HepG2 (cell line): ENCODE measurements at regions not wholly inside any gene's neighbourhood (a gene's known extent, or its start where the extent isn't known, plus 50 kb on each side); places are given as distances from the start of the nearest gene placed in this dataset.

Source experiments
- ATAC-seq: fragments of 200-7000 bp; cut with Tn5 transposase; 3 replicates; pipeline ENCODE4 v1.9.1; 2020; ENCODE audit warnings: mild to moderate bottlenecking, moderate library complexity
- BruUV-seq: library from RNA; stranded (reverse); fragments of 400-500 nt; replicated peaks from 2 replicates; lab custom pipeline; 2021; lab: Mats Ljungman, UMichigan
- CTCF ChIA-PET: fragments of 300-600 bp; formaldehyde crosslinking; extraction: SDS; loops from one replicate; lab custom pipeline; 2021; ENCODE audit warnings: low total read pairs, inconsistent platforms, low intra/inter-chr PET ratio; lab: Yijun Ruan, JAX
- POLR2A ChIA-PET: fragments of 350-600 bp; sonication (Branson Sonifier 250); formaldehyde crosslinking; loops from one replicate; lab custom pipeline; 2020; ENCODE audit warnings: antibody characterized with exemption, inconsistent platforms; lab: Yijun Ruan, JAX
- DNase-seq: peaks from one replicate; pipeline ENCODE4 v3.0.0-alpha.2; 2015; ENCODE audit warnings: low spot score
- FAIRE-seq: peaks from 3 replicates; lab custom pipeline; 2011; peaks lifted over from hg19 to GRCh38; lab: Jason Lieb, UNC
- H2AFZ ChIP-seq: one replicate; pipeline ENCODE4 v1.6.1; 2011; ENCODE audit warnings: low read length, inconsistent platforms
- H3K27ac ChIP-seq: fragments of 300-600 bp; 3 replicates; pipeline ENCODE4 v1.8.0; 2011; ENCODE audit warnings: mixed run types, mild to moderate bottlenecking, mixed read lengths, low read length, inconsistent platforms; ENCODE audit not compliant: insufficient read depth; ENCODE audit errors: extremely low read length
- H3K27me3 ChIP-seq, 2 experiments: fragments of 200-600 bp in 1 of 2; 2 replicates in 1 of 2; 3 replicates in 1 of 2; pipeline versions ENCODE4 v1.6.0 to v1.8.0; 2011; ENCODE audit warnings: low read length in 2 of 2, mild to moderate bottlenecking in 2 of 2, moderate library complexity in 2 of 2, inconsistent platforms in 1 of 2; ENCODE audit not compliant: insufficient read depth in 2 of 2, control insufficient read depth in 1 of 2
- H3K36me3 ChIP-seq, 2 experiments: fragments of 200-600 bp in 1 of 2; replicated peaks in 1 of 2; 2 replicates in 1 of 2; 3 replicates in 1 of 2; pipeline versions ENCODE4 v1.5.1 to v1.8.0; 2011; ENCODE audit warnings: low read length in 2 of 2, inconsistent platforms in 1 of 2; ENCODE audit not compliant: insufficient read depth in 2 of 2, control insufficient read depth in 1 of 2
- H3K4me1 ChIP-seq: 2 replicates; pipeline ENCODE4 v1.5.1; 2012; ENCODE audit warnings: low read length, inconsistent platforms; ENCODE audit not compliant: insufficient read depth
- H3K4me2 ChIP-seq: 2 replicates; pipeline ENCODE4 v1.6.0; 2011; ENCODE audit warnings: low read depth, low read length, inconsistent platforms
- H3K4me3 ChIP-seq, 3 experiments: fragments of 200-600 bp in 1 of 3; sonication (generic), shearing (Covaris generic) in 1 of 3; replicated peaks in 1 of 3; 2 replicates each; pipeline ENCODE4 v1.5.1; 2011 to 2016; ENCODE audit warnings: low read length in 3 of 3, inconsistent platforms in 2 of 3, low read depth in 2 of 3, mild to moderate bottlenecking in 2 of 3, control low read depth in 1 of 3, mixed read lengths in 1 of 3; ENCODE audit not compliant: insufficient read depth in 1 of 3
- H3K79me2 ChIP-seq: one replicate; pipeline ENCODE4 v1.6.1; 2011; ENCODE audit warnings: low read length, inconsistent platforms; ENCODE audit not compliant: insufficient read depth
- H3K9ac ChIP-seq: 2 replicates; pipeline ENCODE4 v1.6.0; 2011; ENCODE audit warnings: mild to moderate bottlenecking, low read depth, low read length, inconsistent platforms; ENCODE audit not compliant: insufficient read depth
- H3K9me3 ChIP-seq: 2 replicates; pipeline ENCODE4 v1.5.1; 2012; ENCODE audit warnings: mild to moderate bottlenecking, low read length
- H4K20me1 ChIP-seq: 2 replicates; pipeline ENCODE4 v1.6.0; 2011; ENCODE audit warnings: inconsistent platforms, mild to moderate bottlenecking, low read length, moderate library complexity; ENCODE audit not compliant: insufficient read depth
- ARNTL ChIP-seq: sonication (generic); formaldehyde crosslinking; IDR thresholded peaks from 2 replicates; pipeline ENCODE4 v1.4.0; 2020; ENCODE audit warnings: mild to moderate bottlenecking, missing genetic modification reagents
- ATAD3A ChIP-seq: sonication (generic); formaldehyde crosslinking; IDR thresholded peaks from 2 replicates; pipeline ENCODE4 v1.4.0; 2020; ENCODE audit warnings: missing genetic modification reagents
- CHD4 ChIP-seq: fragments of 200-600 bp; sonication (generic); IDR thresholded peaks from 2 replicates; pipeline ENCODE4 v1.7.0; 2017; ENCODE audit warnings: mild to moderate bottlenecking, low read length, borderline replicate concordance
- GABPB1 ChIP-seq: IDR thresholded peaks from 2 replicates; pipeline ENCODE4 v1.6.1; 2016; ENCODE audit warnings: mild to moderate bottlenecking, missing genetic modification reagents, moderate library complexity, missing compliant biosample characterization
- HDAC2 ChIP-seq: sonication (generic); formaldehyde crosslinking; IDR thresholded peaks from 2 replicates; pipeline ENCODE4 v1.4.0; 2020; ENCODE audit warnings: missing genetic modification reagents
- JUND ChIP-seq: sonication (generic); formaldehyde crosslinking; IDR thresholded peaks from 2 replicates; pipeline ENCODE4 v1.8.0; 2022; ENCODE audit warnings: mild to moderate bottlenecking, missing genetic modification reagents
- KLF11 ChIP-seq: IDR thresholded peaks from 2 replicates; pipeline ENCODE4 v1.6.1; 2016; ENCODE audit warnings: missing compliant biosample characterization
- POLR2AphosphoS5 ChIP-seq: IDR thresholded peaks from 2 replicates; pipeline ENCODE4 v1.6.1; 2012; ENCODE audit warnings: low read depth, low read length
- POLR2G ChIP-seq: fragments of 200-400 bp; formaldehyde crosslinking; IDR thresholded peaks from 2 replicates; pipeline ENCODE4 v1.6.1; 2018; ENCODE audit warnings: mild to moderate bottlenecking, low read depth, low read length, moderate library complexity
- RBFOX2 ChIP-seq: fragments of 200-400 bp; formaldehyde crosslinking; IDR thresholded peaks from 2 replicates; pipeline ENCODE4 v1.6.1; 2017; ENCODE audit warnings: low read depth, mild to moderate bottlenecking, low read length
- ZNF292 ChIP-seq: sonication (generic); formaldehyde crosslinking; IDR thresholded peaks from 2 replicates; pipeline ENCODE4 v1.8.1; 2022; ENCODE audit warnings: mild to moderate bottlenecking, low read depth, missing genetic modification reagents, borderline replicate concordance
- ZNF619 ChIP-seq: sonication (generic); formaldehyde crosslinking; IDR thresholded peaks from 2 replicates; pipeline ENCODE4 v1.4.0; 2020; ENCODE audit warnings: mild to moderate bottlenecking, missing genetic modification reagents
- WGBS: methylation state at CpG from one replicate; pipeline ENCODE4 v1.1.6; 2017; ENCODE audit warnings: low lambda C conversion rate; 5-methylcytosine and 5-hydroxymethylcytosine counted together
- in situ Hi-C: cut with HindIII; loops from 2 replicates; pipeline ENCODE4 v1.10.0; 2017; ENCODE audit warnings: low pct_unique_long_range_greater_than_20kb; ENCODE audit not compliant: extremely low pct_ligation_motif_present
- intact Hi-C: fragments of 100-400 bp; cut with micrococcal nuclease; formaldehyde crosslinking; loops from one replicate; pipeline ENCODE4 v1.10.0; 2022; ENCODE audit not compliant: unreplicated experiment
- TF ChIP-seq, protein P1 (sequence below): sonication (generic); formaldehyde crosslinking; IDR thresholded peaks from 2 replicates; pipeline ENCODE4 v1.4.0; 2020; ENCODE audit warnings: mild to moderate bottlenecking, missing genetic modification reagents
- TF ChIP-seq, protein P2 (sequence below): sonication (generic); formaldehyde crosslinking; IDR thresholded peaks from 2 replicates; pipeline ENCODE4 v1.4.0; 2020; ENCODE audit warnings: missing genetic modification reagents, borderline replicate concordance
- TF ChIP-seq, protein P3 (sequence below): sonication (generic); formaldehyde crosslinking; IDR thresholded peaks from 2 replicates; pipeline ENCODE4 v1.5.0; 2020; ENCODE audit warnings: mild to moderate bottlenecking, low read depth, missing genetic modification reagents, borderline replicate concordance
- TF ChIP-seq, protein P4 (sequence below): sonication (generic); formaldehyde crosslinking; conservative IDR thresholded peaks from 2 replicates; pipeline ENCODE4 v1.4.0; 2020; ENCODE audit warnings: missing genetic modification reagents

DNA sequence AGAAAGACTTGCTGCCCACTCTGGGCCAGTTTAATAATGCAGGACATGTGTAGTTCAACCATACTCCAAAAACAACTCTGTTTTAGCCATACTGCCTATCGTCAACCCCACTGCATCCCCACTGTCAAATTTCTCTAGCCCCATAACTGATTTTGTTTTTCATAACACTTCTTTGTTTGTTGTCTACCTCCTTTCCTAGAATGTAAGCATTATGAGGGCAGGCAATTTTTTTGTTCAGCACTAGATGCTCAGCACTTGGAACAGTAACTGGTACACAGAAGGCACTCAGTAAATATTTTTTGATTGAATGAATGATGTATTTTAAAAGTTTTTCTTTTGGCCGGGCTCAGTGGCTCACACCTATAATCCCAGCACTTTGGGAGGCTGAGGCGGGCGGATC is 183.8 kb upstream of the MKLN1 start:
- H3K9ac ChIP-seq = no peak overlapping the region
- TF ChIP-seq, protein P1, sequence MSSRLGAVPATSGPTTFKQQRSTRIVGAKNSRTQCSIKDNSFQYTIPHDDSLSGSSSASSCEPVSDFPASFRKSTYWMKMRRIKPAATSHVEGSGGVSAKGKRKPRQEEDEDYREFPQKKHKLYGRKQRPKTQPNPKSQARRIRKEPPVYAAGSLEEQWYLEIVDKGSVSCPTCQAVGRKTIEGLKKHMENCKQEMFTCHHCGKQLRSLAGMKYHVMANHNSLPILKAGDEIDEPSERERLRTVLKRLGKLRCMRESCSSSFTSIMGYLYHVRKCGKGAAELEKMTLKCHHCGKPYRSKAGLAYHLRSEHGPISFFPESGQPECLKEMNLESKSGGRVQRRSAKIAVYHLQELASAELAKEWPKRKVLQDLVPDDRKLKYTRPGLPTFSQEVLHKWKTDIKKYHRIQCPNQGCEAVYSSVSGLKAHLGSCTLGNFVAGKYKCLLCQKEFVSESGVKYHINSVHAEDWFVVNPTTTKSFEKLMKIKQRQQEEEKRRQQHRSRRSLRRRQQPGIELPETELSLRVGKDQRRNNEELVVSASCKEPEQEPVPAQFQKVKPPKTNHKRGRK (CRISPR knock-in tag) = no peak
- no peak for TF ChIP-seq KLF11 (CRISPR knock-in tag)
- TF ChIP-seq, protein P2, sequence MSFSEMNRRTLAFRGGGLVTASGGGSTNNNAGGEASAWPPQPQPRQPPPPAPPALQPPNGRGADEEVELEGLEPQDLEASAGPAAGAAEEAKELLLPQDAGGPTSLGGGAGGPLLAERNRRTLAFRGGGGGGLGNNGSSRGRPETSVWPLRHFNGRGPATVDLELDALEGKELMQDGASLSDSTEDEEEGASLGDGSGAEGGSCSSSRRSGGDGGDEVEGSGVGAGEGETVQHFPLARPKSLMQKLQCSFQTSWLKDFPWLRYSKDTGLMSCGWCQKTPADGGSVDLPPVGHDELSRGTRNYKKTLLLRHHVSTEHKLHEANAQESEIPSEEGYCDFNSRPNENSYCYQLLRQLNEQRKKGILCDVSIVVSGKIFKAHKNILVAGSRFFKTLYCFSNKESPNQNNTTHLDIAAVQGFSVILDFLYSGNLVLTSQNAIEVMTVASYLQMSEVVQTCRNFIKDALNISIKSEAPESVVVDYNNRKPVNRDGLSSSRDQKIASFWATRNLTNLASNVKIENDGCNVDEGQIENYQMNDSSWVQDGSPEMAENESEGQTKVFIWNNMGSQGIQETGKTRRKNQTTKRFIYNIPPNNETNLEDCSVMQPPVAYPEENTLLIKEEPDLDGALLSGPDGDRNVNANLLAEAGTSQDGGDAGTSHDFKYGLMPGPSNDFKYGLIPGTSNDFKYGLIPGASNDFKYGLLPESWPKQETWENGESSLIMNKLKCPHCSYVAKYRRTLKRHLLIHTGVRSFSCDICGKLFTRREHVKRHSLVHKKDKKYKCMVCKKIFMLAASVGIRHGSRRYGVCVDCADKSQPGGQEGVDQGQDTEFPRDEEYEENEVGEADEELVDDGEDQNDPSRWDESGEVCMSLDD (CRISPR knock-in tag) = no peak
- TF ChIP-seq ARNTL (CRISPR knock-in tag) = no peak
- no peak for TF ChIP-seq ATAD3A (CRISPR knock-in tag)
- no peak for TF ChIP-seq GABPB1
- TF ChIP-seq CHD4 = no peak
- TF ChIP-seq HDAC2 (CRISPR knock-in tag) = no peak
- TF ChIP-seq, protein P3, sequence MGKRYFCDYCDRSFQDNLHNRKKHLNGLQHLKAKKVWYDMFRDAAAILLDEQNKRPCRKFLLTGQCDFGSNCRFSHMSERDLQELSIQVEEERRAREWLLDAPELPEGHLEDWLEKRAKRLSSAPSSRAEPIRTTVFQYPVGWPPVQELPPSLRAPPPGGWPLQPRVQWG (CRISPR knock-in tag) = no peak
- TF ChIP-seq ZNF292 (CRISPR knock-in tag) = no peak
- no peak for TF ChIP-seq POLR2G
- TF ChIP-seq, protein P4, sequence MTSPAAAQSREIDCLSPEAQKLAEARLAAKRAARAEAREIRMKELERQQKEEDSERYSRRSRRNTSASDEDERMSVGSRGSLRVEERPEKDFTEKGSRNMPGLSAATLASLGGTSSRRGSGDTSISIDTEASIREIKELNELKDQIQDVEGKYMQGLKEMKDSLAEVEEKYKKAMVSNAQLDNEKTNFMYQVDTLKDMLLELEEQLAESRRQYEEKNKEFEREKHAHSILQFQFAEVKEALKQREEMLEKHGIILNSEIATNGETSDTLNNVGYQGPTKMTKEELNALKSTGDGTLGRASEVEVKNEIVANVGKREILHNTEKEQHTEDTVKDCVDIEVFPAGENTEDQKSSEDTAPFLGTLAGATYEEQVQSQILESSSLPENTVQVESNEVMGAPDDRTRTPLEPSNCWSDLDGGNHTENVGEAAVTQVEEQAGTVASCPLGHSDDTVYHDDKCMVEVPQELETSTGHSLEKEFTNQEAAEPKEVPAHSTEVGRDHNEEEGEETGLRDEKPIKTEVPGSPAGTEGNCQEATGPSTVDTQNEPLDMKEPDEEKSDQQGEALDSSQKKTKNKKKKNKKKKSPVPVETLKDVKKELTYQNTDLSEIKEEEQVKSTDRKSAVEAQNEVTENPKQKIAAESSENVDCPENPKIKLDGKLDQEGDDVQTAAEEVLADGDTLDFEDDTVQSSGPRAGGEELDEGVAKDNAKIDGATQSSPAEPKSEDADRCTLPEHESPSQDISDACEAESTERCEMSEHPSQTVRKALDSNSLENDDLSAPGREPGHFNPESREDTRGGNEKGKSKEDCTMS (CRISPR knock-in tag) = no peak
- TF ChIP-seq ZNF619 (CRISPR knock-in tag) = no peak
- no peak for TF ChIP-seq JUND (CRISPR knock-in tag)
- TF ChIP-seq POLR2AphosphoS5 = no peak
- TF ChIP-seq RBFOX2 = no peak
- no peak overlapping the region for H3K4me3 ChIP-seq
- no peak overlapping the region for H3K4me2 ChIP-seq
- H3K36me3 ChIP-seq = no peaks in the 10 kb centered on the region
- ChIA-PET CTCF (no interaction called here), POLR2A (no interaction called here)
- WGBS = 76% methylated on average over 4 of the region's 4 CpGs
- H3K79me2 ChIP-seq = no peaks in the 10 kb centered on the region
- DNase-seq (no peak), ATAC-seq (no peak), FAIRE-seq (no peak)
- in situ Hi-C loops (no loop called here), intact Hi-C loops (no loop called here)
- no peak overlapping the region for H3K27ac ChIP-seq
- H3K9me3 ChIP-seq = 0 out of 2 replicates have a peak, but pooled peaks cover 5% of the 10 kb centered on the region
- H4K20me1 ChIP-seq = no peaks in the 10 kb centered on the region
- H3K27me3 ChIP-seq = no peaks in the 10 kb centered on the region
- no peak overlapping the region for H2AFZ ChIP-seq
- no TSS peak for BruUV-seq
- peaks cover 7% of the 10 kb centered on the region; the same call in 1 of the 2 replicates for H3K4me1 ChIP-seq
